ENCODE measurements at regions not wholly inside any gene's neighbourhood (a gene's known extent, or its start where the extent isn't known, plus 50 kb on each side); places are given as distances from the start of the nearest gene placed in this dataset.
"Not testable (repeated sequence)": the region's sequence is repeated elsewhere in the genome, so short reads cannot be mapped to it uniquely, and the experiment has no call there.

- WGBS, 3 donors: 93 to 96% (median 96%) methylated on average over 30 of the region's 30 CpGs
- no peak for DNase-seq
- Histone ChIP-seq H3K36me3 (no peaks in the 10 kb centered on the region), H3K27ac (no peak overlapping the region), H3K4me1 (ENCODE audit: insufficient read depth) (no peaks in the 10 kb centered on the region), H3K27me3 (no peaks in the 10 kb centered on the region), H3K4me3 (no peak overlapping the region), H3K9me3 (peaks cover 0 to 6% of the 10 kb centered on the region in 2 donors)
- intact Hi-C loops (cut with DNase I): no loop called here
- TF ChIP-seq EP300 (IDR thresholded peaks at IDR 0.05) (no peak), POLR2A (IDR thresholded peaks at IDR 0.05) (no peak), CTCF (IDR thresholded peaks at IDR 0.05) (no peak)
Observed at GRCh38 chr18:14997357-14997756, 249.4 kb downstream of the ANKRD30B start.

- intact Hi-C loops (cut with DNase I); H3K27me3 ChIP-seq: not testable (repeated sequence)
- WGBS, 3 donors: 94 to 96% (median 96%) methylated on average over 36 to 37 of the region's 37 CpGs
Observed at GRCh38 chr18:14997899-14998298, 249.9 kb downstream of the ANKRD30B start.

GRCh38 chr18:14998360-14999042, 250.5 kb downstream of the ANKRD30B start:
- WGBS, 3 donors: 95 to 96% (median 96%) methylated on average over 46 to 62 of the region's 62 CpGs
- H3K27me3 ChIP-seq; H3K4me1 ChIP-seq (ENCODE audit: insufficient read depth); H3K9me3 ChIP-seq; H3K36me3 ChIP-seq; H3K4me3 ChIP-seq; H3K27ac ChIP-seq; intact Hi-C loops (cut with DNase I); DNase-seq: not testable (repeated sequence)

More at GRCh38 chr18:14997899-14998298, 249.9 kb downstream of the ANKRD30B start:
- H3K27ac ChIP-seq; H3K9me3 ChIP-seq; H3K4me1 ChIP-seq (ENCODE audit: insufficient read depth); H3K36me3 ChIP-seq; DNase-seq; H3K4me3 ChIP-seq: not testable (repeated sequence)

- DNase-seq: no peak
- WGBS, 3 donors: 21 to 52% (median 41%) methylated on average over 81 to 105 of the region's 105 CpGs
Observed at GRCh38 chr18:14999085-14999975, 251.4 kb downstream of the ANKRD30B start.

GRCh38 chr18:15000119-15001037, 252.4 kb downstream of the ANKRD30B start:
- H3K4me1 ChIP-seq (ENCODE audit: insufficient read depth); intact Hi-C loops (cut with DNase I); H3K27me3 ChIP-seq; DNase-seq; H3K27ac ChIP-seq; H3K4me3 ChIP-seq; H3K36me3 ChIP-seq; H3K9me3 ChIP-seq: not testable (repeated sequence)
- WGBS, 3 donors: 53 to 71% (median 70%) methylated on average over 36 to 54 of the region's 54 CpGs

More at GRCh38 chr18:14999085-14999975, 251.4 kb downstream of the ANKRD30B start:
- intact Hi-C loops (cut with DNase I): no loop called here
- Histone ChIP-seq H3K36me3 (no peaks in the 10 kb centered on the region), H3K4me1 (ENCODE audit: insufficient read depth) (no peaks in the 10 kb centered on the region), H3K27me3 (no peaks in the 10 kb centered on the region), H3K4me3 (no peak overlapping the region), H3K27ac (no peak overlapping the region), H3K9me3 (peaks cover 0 to 6% of the 10 kb centered on the region in 2 donors)
- TF ChIP-seq CTCF (IDR thresholded peaks at IDR 0.05) (no peak), EP300 (IDR thresholded peaks at IDR 0.05) (no peak), POLR2A (IDR thresholded peaks at IDR 0.05) (no peak)

- WGBS, 3 donors: 85 to 91% (median 85%) methylated on average over 10 to 21 of the region's 21 CpGs
- H3K4me3 ChIP-seq; H3K36me3 ChIP-seq; DNase-seq; H3K27ac ChIP-seq; H3K27me3 ChIP-seq; intact Hi-C loops (cut with DNase I); H3K4me1 ChIP-seq (ENCODE audit: insufficient read depth); H3K9me3 ChIP-seq: not testable (repeated sequence)
Observed at GRCh38 chr18:15001038-15001794, 253.2 kb downstream of the ANKRD30B start.

- H3K27ac ChIP-seq; DNase-seq; intact Hi-C loops (cut with DNase I); H3K9me3 ChIP-seq; H3K4me3 ChIP-seq; H3K36me3 ChIP-seq; H3K27me3 ChIP-seq; H3K4me1 ChIP-seq (ENCODE audit: insufficient read depth): not testable (repeated sequence)
- 64 to 88% (median 83%) methylated on average over 9 to 10 of the region's 10 CpGs for WGBS, 3 donors
Observed at GRCh38 chr18:15001795-15002107, 253.8 kb downstream of the ANKRD30B start.

- H3K27ac ChIP-seq; H3K36me3 ChIP-seq; H3K9me3 ChIP-seq; H3K27me3 ChIP-seq; intact Hi-C loops (cut with DNase I); H3K4me1 ChIP-seq (ENCODE audit: insufficient read depth); DNase-seq; H3K4me3 ChIP-seq: not testable (repeated sequence)
- 31 to 69% (median 50%) methylated on average over 1 to 3 of the region's 3 CpGs for WGBS, 3 donors
Observed at GRCh38 chr18:15002765-15003164, 254.8 kb downstream of the ANKRD30B start.

Measured in ovary (tissue), 7 donors.